GM12873 (cell line): ENCODE measurements at regions not wholly inside any gene's neighbourhood (a gene's known extent, or its start where the extent isn't known, plus 50 kb on each side); places are given as distances from the start of the nearest gene placed in this dataset.

Experiments
- CTCF ChIP-seq: IDR thresholded peaks from 2 replicates; pipeline ENCODE4 v1.5.1; 2012; ENCODE audit warnings: low read depth, mild to moderate bottlenecking, moderate library complexity, low read length, control low read depth; ENCODE audit not compliant: insufficient read depth; ENCODE audit errors: missing control alignments

- no peak for TF ChIP-seq CTCF
Observed at GRCh38 chr4:60013464-60014184, 1186.5 kb upstream of the ADGRL3 start.

- no peak for TF ChIP-seq CTCF
Observed at GRCh38 chr4:60016971-60017370, 1183.2 kb upstream of the ADGRL3 start.

GRCh38 chr4:60019180-60019579 is 1180.9 kb upstream of the ADGRL3 start:
- no peak for TF ChIP-seq CTCF

- TF ChIP-seq CTCF = no peak
Observed at GRCh38 chr4:60019946-60020345, 1180.2 kb upstream of the ADGRL3 start.

GRCh38 chr4:60020389-60020788 is 1179.7 kb upstream of the ADGRL3 start:
- no peak for TF ChIP-seq CTCF

- no peak for TF ChIP-seq CTCF
Observed at GRCh38 chr4:60033826-60034225, 1166.3 kb upstream of the ADGRL3 start.

- no peak for TF ChIP-seq CTCF
Observed at GRCh38 chr4:60034361-60034760, 1165.8 kb upstream of the ADGRL3 start.
